HEK293 (cell line): ENCODE measurements at regions not wholly inside any gene's neighbourhood (a gene's known extent, or its start where the extent isn't known, plus 50 kb on each side); places are given as distances from the start of the nearest gene placed in this dataset.

ENCODE experiments used
- CTCF ChIA-PET: fragments of 350-600 bp; formaldehyde crosslinking; extraction: SDS; loops from one replicate; lab custom pipeline; 2021; ENCODE audit warnings: antibody characterized with exemption; lab: Yijun Ruan, JAX
- POLR2A ChIA-PET: fragments of 300-600 bp; formaldehyde crosslinking; extraction: SDS; loops from one replicate; lab custom pipeline; 2020; ENCODE audit warnings: antibody characterized with exemption, inconsistent platforms; lab: Yijun Ruan, JAX
- H3K27ac ChIP-seq: fragments of 200-500 bp; sonication (Bioruptor generic); 2 replicates; pipeline ENCODE4 v1.5.1; 2014; ENCODE audit warnings: low read depth, low read length, control low read depth, inconsistent platforms; ENCODE audit errors: extremely low read depth
- H3K36me3 ChIP-seq, 2 experiments: fragments of 200-500 bp in 1 of 2; sonication (Bioruptor generic) in 1 of 2; 1 replicate in 1 of 2; 2 replicates in 1 of 2; pipeline ENCODE4 v1.5.1; 2014 to 2017; ENCODE audit warnings: inconsistent platforms in 2 of 2, low read length in 2 of 2; ENCODE audit not compliant: control insufficient read depth in 2 of 2, insufficient read depth in 1 of 2
- H3K4me1 ChIP-seq: fragments of 200-500 bp; sonication (Bioruptor generic); 2 replicates; pipeline ENCODE4 v1.5.1; 2014; ENCODE audit warnings: mild to moderate bottlenecking, low read length, inconsistent platforms; ENCODE audit not compliant: control insufficient read depth, insufficient read depth
- H3K4me3 ChIP-seq: 2 replicates; pipeline ENCODE4 v1.5.1; 2011; ENCODE audit warnings: low read depth, mild to moderate bottlenecking, control low read depth, low read length, moderate library complexity
- H3K9me3 ChIP-seq: fragments of 200-500 bp; sonication (Bioruptor generic); 2 replicates; pipeline ENCODE4 v1.5.1; 2014; ENCODE audit warnings: low read depth, low read length, inconsistent platforms; ENCODE audit not compliant: control insufficient read depth, insufficient read depth
- BCL11B ChIP-seq: fragments of 450-650 bp; formaldehyde crosslinking; IDR thresholded peaks from 2 replicates; pipeline ENCODE4 v1.5.1; 2016; ENCODE audit warnings: low read depth, missing biosample characterization, missing genetic modification characterization
- FEZF1 ChIP-seq: fragments of 450-650 bp; formaldehyde crosslinking; IDR thresholded peaks from 2 replicates; pipeline ENCODE4 v1.5.1; 2016; ENCODE audit warnings: missing biosample characterization, missing genetic modification characterization
- KLF17 ChIP-seq: fragments of 450-650 bp; formaldehyde crosslinking; IDR thresholded peaks from 2 replicates; pipeline ENCODE4 v1.5.1; 2016; ENCODE audit warnings: missing biosample characterization, missing genetic modification characterization
- SP2 ChIP-seq: fragments of 450-650 bp; formaldehyde crosslinking; IDR thresholded peaks from 2 replicates; pipeline ENCODE4 v1.5.1; 2016; ENCODE audit warnings: missing biosample characterization, missing genetic modification characterization
- WT1 ChIP-seq: fragments of 450-650 bp; formaldehyde crosslinking; IDR thresholded peaks from 2 replicates; pipeline ENCODE4 v1.5.1; 2016; ENCODE audit warnings: missing biosample characterization, missing genetic modification characterization
- ZBTB10 ChIP-seq: fragments of 450-650 bp; formaldehyde crosslinking; IDR thresholded peaks from 2 replicates; pipeline ENCODE4 v1.5.1; 2016; ENCODE audit warnings: missing biosample characterization, missing genetic modification characterization
- ZBTB49 ChIP-seq: fragments of 450-650 bp; formaldehyde crosslinking; IDR thresholded peaks from 2 replicates; pipeline ENCODE4 v1.5.1; 2016; ENCODE audit warnings: missing biosample characterization, missing genetic modification characterization, low read depth
- ZFP37 ChIP-seq: fragments of 450-650 bp; formaldehyde crosslinking; IDR thresholded peaks from 2 replicates; pipeline ENCODE4 v1.5.1; 2016; ENCODE audit warnings: missing biosample characterization, missing genetic modification characterization
- ZNF10 ChIP-seq: fragments of 450-650 bp; formaldehyde crosslinking; IDR thresholded peaks from 2 replicates; pipeline ENCODE4 v1.5.1; 2017; ENCODE audit warnings: missing biosample characterization, missing genetic modification characterization
- ZNF18 ChIP-seq: fragments of 450-650 bp; formaldehyde crosslinking; IDR thresholded peaks from 2 replicates; pipeline ENCODE4 v1.5.1; 2016; ENCODE audit warnings: missing biosample characterization, missing genetic modification characterization
- ZNF2 ChIP-seq: fragments of 450-650 bp; formaldehyde crosslinking; IDR thresholded peaks from 2 replicates; pipeline ENCODE4 v1.5.1; 2016; ENCODE audit warnings: missing biosample characterization, missing genetic modification characterization
- ZNF292 ChIP-seq: fragments of 450-650 bp; formaldehyde crosslinking; IDR thresholded peaks from 2 replicates; pipeline ENCODE4 v1.5.1; 2016; ENCODE audit warnings: low read depth, missing biosample characterization, missing genetic modification characterization, borderline replicate concordance
- ZNF350 ChIP-seq: fragments of 450-650 bp; formaldehyde crosslinking; IDR thresholded peaks from 2 replicates; pipeline ENCODE4 v1.5.0; 2017; ENCODE audit warnings: missing biosample characterization, mild to moderate bottlenecking, missing genetic modification characterization
- ZNF394 ChIP-seq: fragments of 450-650 bp; formaldehyde crosslinking; IDR thresholded peaks from 2 replicates; pipeline ENCODE4 v1.5.1; 2016; ENCODE audit warnings: missing biosample characterization, missing genetic modification characterization, mild to moderate bottlenecking, moderate library complexity, borderline replicate concordance
- ZNF404 ChIP-seq: fragments of 450-650 bp; formaldehyde crosslinking; IDR thresholded peaks from 2 replicates; pipeline ENCODE4 v1.5.1; 2017; ENCODE audit warnings: missing biosample characterization, missing genetic modification characterization
- ZNF416 ChIP-seq: fragments of 450-650 bp; formaldehyde crosslinking; IDR thresholded peaks from 2 replicates; pipeline ENCODE4 v1.5.1; 2016; ENCODE audit warnings: missing biosample characterization, missing genetic modification characterization
- ZNF423 ChIP-seq: fragments of 450-650 bp; formaldehyde crosslinking; IDR thresholded peaks from 2 replicates; pipeline ENCODE4 v1.5.1; 2016; ENCODE audit warnings: missing biosample characterization, missing genetic modification characterization
- ZNF513 ChIP-seq: fragments of 450-650 bp; IDR thresholded peaks from 2 replicates; pipeline ENCODE4 v1.5.1; 2018; ENCODE audit warnings: missing biosample characterization, missing genetic modification characterization
- ZNF600 ChIP-seq: fragments of 450-650 bp; formaldehyde crosslinking; IDR thresholded peaks from 2 replicates; pipeline ENCODE4 v1.5.1; 2016; ENCODE audit warnings: missing biosample characterization, missing genetic modification characterization
- ZNF626 ChIP-seq: fragments of 450-650 bp; sonication (Bioruptor Pico); formaldehyde crosslinking; IDR thresholded peaks from 2 replicates; pipeline ENCODE4 v1.5.1; 2018; ENCODE audit warnings: missing biosample characterization, missing genetic modification characterization, inconsistent platforms
- ZNF654 ChIP-seq: fragments of 450-650 bp; formaldehyde crosslinking; IDR thresholded peaks from 2 replicates; pipeline ENCODE4 v1.5.1; 2016; ENCODE audit warnings: low read depth, missing biosample characterization, missing genetic modification characterization
- ZNF658 ChIP-seq: fragments of 450-650 bp; formaldehyde crosslinking; IDR thresholded peaks from 2 replicates; pipeline ENCODE4; 2016; ENCODE audit warnings: missing biosample characterization, missing genetic modification characterization
- ZNF777 ChIP-seq: fragments of 450-650 bp; formaldehyde crosslinking; IDR thresholded peaks from 2 replicates; pipeline ENCODE4 v1.5.1; 2017; ENCODE audit warnings: missing biosample characterization, missing genetic modification characterization, borderline replicate concordance
- ZNF843 ChIP-seq: fragments of 450-650 bp; formaldehyde crosslinking; IDR thresholded peaks from 2 replicates; pipeline ENCODE4 v1.5.1; 2016; ENCODE audit warnings: missing biosample characterization, missing genetic modification characterization

GRCh38 chr14:94906991-94907587 is 137.2 kb upstream of the GSC start (continued):
- no peak for TF ChIP-seq ZNF404 (tag by site-specific recombination)
- TF ChIP-seq ZNF423 = no peak
- TF ChIP-seq ZBTB10 (tag by site-specific recombination) = no peak
- TF ChIP-seq ZNF600 (tag by site-specific recombination) = no peak
- TF ChIP-seq ZNF658 (tag by site-specific recombination) = no peak
- TF ChIP-seq ZNF654 (tag by site-specific recombination) = no peak
- no peak for TF ChIP-seq ZNF10 (tag by site-specific recombination)
- TF ChIP-seq ZNF394 (tag by site-specific recombination) = no peak
- TF ChIP-seq ZNF843 = no peak
- no peak for TF ChIP-seq ZNF513 (tag by site-specific recombination)

- TF ChIP-seq SP2 (tag by site-specific recombination) (no peak), BCL11B (tag by site-specific recombination) (no peak), ZNF416 (tag by site-specific recombination) (no peak), ZNF777 (tag by site-specific recombination) (no peak), FEZF1 (tag by site-specific recombination) (no peak), KLF17 (tag by site-specific recombination) (no peak), ZNF350 (no peak), WT1 (no peak), ZNF513 (tag by site-specific recombination) (no peak)
- Histone ChIP-seq H3K27ac (no peak overlapping the region), H3K4me3 (no peak overlapping the region), H3K36me3 (no peaks in the 10 kb centered on the region), H3K4me1 (no peaks in the 10 kb centered on the region), H3K9me3 (no peaks in the 10 kb centered on the region)
- ChIA-PET POLR2A (no interaction called here), CTCF (no interaction called here)
These were observed 136.7 kb upstream of the GSC start for GRCh38 chr14:94906577-94906976.

GRCh38 chr14:94904636-94905035 is 134.7 kb upstream of the GSC start:
- Histone ChIP-seq H3K9me3 (no peaks in the 10 kb centered on the region), H3K36me3 (no peaks in the 10 kb centered on the region), H3K4me1 (no peaks in the 10 kb centered on the region), H3K4me3 (no peak overlapping the region), H3K27ac (no peak overlapping the region)
- ChIA-PET CTCF (no interaction called here), POLR2A (no interaction called here)
- TF ChIP-seq ZFP37 (tag by site-specific recombination) (no peak), ZNF626 (tag by site-specific recombination) (no peak), ZNF18 (tag by site-specific recombination) (no peak), ZBTB49 (tag by site-specific recombination) (no peak), ZNF2 (tag by site-specific recombination) (no peak), ZNF292 (tag by site-specific recombination) (no peak)
